CD4-positive, CD25-positive, alpha-beta regulatory T cell (primary cell): ENCODE measurements at regions not wholly inside any gene's neighbourhood (a gene's known extent, or its start where the extent isn't known, plus 50 kb on each side); places are given as distances from the start of the nearest gene placed in this dataset.
"Not testable (repeated sequence)": the region's sequence is repeated elsewhere in the genome, so short reads cannot be mapped to it uniquely, and the experiment has no call there.

Source experiments
- ATAC-seq, 2 donors: fragments of 150-1000 bp; cut with Tn5 transposase; one replicate each; pipeline ENCODE4 v1.10.0; 2021; ENCODE audit warnings: low read depth in 2 of 2, moderate number of reproducible peaks in 2 of 2, moderate library complexity in 1 of 2
- DNase-seq, 3 donors: peaks; one replicate each; pipeline versions ENCODE4 v3.0.0 to v3.0.0-alpha.2; 2012 to 2022; ENCODE audit warnings: mixed read lengths in 1 of 3
- H3K27ac ChIP-seq: one replicate; pipeline ENCODE4 v1.7.0; 2013; ENCODE audit warnings: mild to moderate bottlenecking, low read length; ENCODE audit not compliant: insufficient read depth, poor library complexity, severe bottlenecking
- H3K27me3 ChIP-seq: one replicate; pipeline ENCODE4 v1.7.0; 2013; ENCODE audit warnings: low read length; ENCODE audit not compliant: control insufficient read depth, insufficient read depth
- H3K36me3 ChIP-seq: one replicate; pipeline ENCODE4 v1.7.0; 2013; ENCODE audit warnings: mild to moderate bottlenecking, low read length, moderate library complexity; ENCODE audit not compliant: control insufficient read depth, insufficient read depth
- H3K4me1 ChIP-seq: 2 replicates; pipeline ENCODE4 v1.7.0; 2013; ENCODE audit warnings: mild to moderate bottlenecking, low read length; ENCODE audit not compliant: insufficient read depth, control insufficient read depth, poor library complexity, severe bottlenecking
- H3K4me3 ChIP-seq: one replicate; pipeline ENCODE4 v1.7.0; 2013; ENCODE audit warnings: low read depth, mild to moderate bottlenecking, low read length, moderate library complexity
- H3K9me3 ChIP-seq, 2 experiments: 1 replicate in 1 of 2; 2 replicates in 1 of 2; pipeline ENCODE4 v1.7.0; 2013; ENCODE audit warnings: low read length in 2 of 2, mild to moderate bottlenecking in 1 of 2, moderate library complexity in 1 of 2; ENCODE audit not compliant: control insufficient read depth in 2 of 2
- H3K27ac Mint-ChIP-seq, 3 donors: one replicate each; pipeline ENCODE4 v1.8.0; 2020 to 2022; ENCODE audit warnings: mild to moderate bottlenecking in 3 of 3, mixed read lengths in 3 of 3, moderate library complexity in 2 of 3
- H3K27me3 Mint-ChIP-seq: one replicate; pipeline ENCODE4 v1.8.0; 2022; ENCODE audit warnings: mild to moderate bottlenecking, mixed read lengths
- H3K36me3 Mint-ChIP-seq: one replicate; pipeline ENCODE4 v1.8.0; 2020; ENCODE audit warnings: mixed read lengths
- H3K4me1 Mint-ChIP-seq, 4 donors: one replicate each; pipeline ENCODE4 v1.8.0; 2020 to 2022; ENCODE audit warnings: mixed read lengths in 4 of 4, mild to moderate bottlenecking in 1 of 4
- H3K4me3 Mint-ChIP-seq, 4 donors: one replicate each; pipeline ENCODE4 v1.8.0; 2020 to 2022; ENCODE audit warnings: mild to moderate bottlenecking in 4 of 4, mixed read lengths in 4 of 4, moderate library complexity in 3 of 4
- H3K9me3 Mint-ChIP-seq, 7 donors: one replicate each; pipeline ENCODE4 v1.8.0; 2020 to 2022; ENCODE audit warnings: mixed read lengths in 7 of 7, mild to moderate bottlenecking in 3 of 7, moderate library complexity in 2 of 7

DNA sequence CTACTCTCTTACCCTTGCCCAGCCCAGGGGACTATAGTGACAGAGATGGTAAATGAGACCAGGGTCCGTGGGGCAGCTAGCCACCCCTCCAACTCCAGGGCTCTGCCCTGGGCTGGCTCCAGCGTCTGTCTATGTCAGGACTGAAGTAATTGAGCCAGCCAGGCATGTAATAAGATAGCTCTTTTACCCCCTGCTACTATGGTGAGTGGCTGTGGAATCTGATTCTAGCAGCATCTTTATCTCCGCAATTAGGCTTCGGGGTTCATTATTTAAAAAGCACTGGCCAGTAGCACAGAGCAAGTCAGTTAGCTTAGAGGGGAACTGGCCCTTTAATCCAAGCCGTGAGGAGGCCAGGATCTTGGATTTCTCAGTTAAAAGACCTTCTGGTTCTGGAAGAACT is 123.3 kb upstream of the RAI2 start:
- H3K4me1 Mint-ChIP-seq = peaks cover 0 to 31% (median 10%) of the 10 kb centered on the region in 4 donors
- no peaks in the 10 kb centered on the region for H3K36me3 Mint-ChIP-seq
- H3K9me3 Mint-ChIP-seq = peaks cover 0 to 4% (median 0%) of the 10 kb centered on the region in 7 donors
- no peak for DNase-seq
- no peaks in the 10 kb centered on the region for H3K4me1 ChIP-seq
- no peaks in the 10 kb centered on the region for H3K36me3 ChIP-seq
- no peaks in the 10 kb centered on the region for H3K27me3 Mint-ChIP-seq
- no peaks in the 10 kb centered on the region for H3K27me3 ChIP-seq
- H3K27ac ChIP-seq = no peak overlapping the region
- no peak for ATAC-seq
- H3K27ac Mint-ChIP-seq = peak overlapping the region in 1 of 3 donors; percentile 84
- H3K4me3 Mint-ChIP-seq = no peak overlapping the region
- no peak overlapping the region for H3K4me3 ChIP-seq
- no peaks in the 10 kb centered on the region for H3K9me3 ChIP-seq

DNA sequence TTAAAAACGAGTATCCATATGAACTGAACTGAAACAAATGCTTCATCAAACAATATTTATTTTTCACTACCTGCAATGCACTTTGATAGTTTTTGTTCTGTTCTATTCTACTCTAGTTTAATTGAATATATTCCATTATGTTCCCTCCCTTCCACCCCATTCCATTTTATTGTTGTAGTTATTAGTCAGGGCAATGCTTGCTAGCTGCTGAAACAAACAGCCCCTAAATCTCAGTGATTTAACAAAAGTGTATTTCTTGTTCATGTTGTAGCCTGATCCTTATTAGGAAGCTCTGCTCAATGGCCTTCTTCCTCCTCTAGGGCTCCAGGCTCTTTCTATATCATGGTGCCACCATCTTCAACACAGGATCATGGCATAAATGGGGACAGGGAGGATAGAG is 122.3 kb upstream of the RAI2 start:
- no peak overlapping the region for H3K27ac Mint-ChIP-seq
- H3K27me3 ChIP-seq = no peaks in the 10 kb centered on the region
- H3K9me3 ChIP-seq = no peaks in the 10 kb centered on the region
- H3K4me3 ChIP-seq = no peak overlapping the region
- H3K36me3 ChIP-seq = no peaks in the 10 kb centered on the region
- H3K4me1 ChIP-seq = no peaks in the 10 kb centered on the region
- DNase-seq (no peak), ATAC-seq (no peak)
- H3K4me3 Mint-ChIP-seq = no peak overlapping the region
- no peaks in the 10 kb centered on the region for H3K36me3 Mint-ChIP-seq
- peaks cover 0 to 4% (median 0%) of the 10 kb centered on the region in 7 donors for H3K9me3 Mint-ChIP-seq
- no peak overlapping the region for H3K27ac ChIP-seq
- H3K4me1 Mint-ChIP-seq = peaks cover 0 to 26% (median 9%) of the 10 kb centered on the region in 4 donors
- no peaks in the 10 kb centered on the region for H3K27me3 Mint-ChIP-seq

- peaks cover 0 to 4% (median 2%) of the 10 kb centered on the region in 4 donors for H3K4me1 Mint-ChIP-seq
- DNase-seq = no peak
- no peak for ATAC-seq
- H3K27me3 Mint-ChIP-seq = peaks cover 4% of the 10 kb centered on the region
- H3K9me3 Mint-ChIP-seq = peaks cover 0 to 1% (median 0%) of the 10 kb centered on the region in 7 donors
- no peak overlapping the region for H3K4me3 Mint-ChIP-seq
- Histone ChIP-seq H3K36me3 (no peaks in the 10 kb centered on the region), H3K9me3 (no peaks in the 10 kb centered on the region), H3K27ac (no peak overlapping the region), H3K4me1 (no peaks in the 10 kb centered on the region), H3K4me3 (no peak overlapping the region), H3K27me3 (no peaks in the 10 kb centered on the region)
- H3K36me3 Mint-ChIP-seq = no peaks in the 10 kb centered on the region
- peak overlapping the region in 1 of 3 donors; percentile 74 for H3K27ac Mint-ChIP-seq
Measured at GRCh38 chrX:17977696-17978095, 116.6 kb upstream of the RAI2 start.

GRCh38 chrX:17976955-17977354 is 115.9 kb upstream of the RAI2 start:
- Histone ChIP-seq H3K9me3 (no peaks in the 10 kb centered on the region), H3K36me3 (no peaks in the 10 kb centered on the region), H3K27me3 (no peaks in the 10 kb centered on the region), H3K27ac (no peak overlapping the region), H3K4me1 (no peaks in the 10 kb centered on the region), H3K4me3 (no peak overlapping the region)
- H3K4me3 Mint-ChIP-seq = no peak overlapping the region
- H3K4me1 Mint-ChIP-seq = peaks cover 0 to 4% (median 2%) of the 10 kb centered on the region in 4 donors
- DNase-seq (no peak), ATAC-seq (no peak)
- H3K9me3 Mint-ChIP-seq = peaks cover 0 to 1% (median 0%) of the 10 kb centered on the region in 7 donors
- H3K27ac Mint-ChIP-seq = no peak overlapping the region
- peaks cover 4% of the 10 kb centered on the region for H3K27me3 Mint-ChIP-seq
- no peaks in the 10 kb centered on the region for H3K36me3 Mint-ChIP-seq

- H3K9me3 ChIP-seq, H3K36me3 ChIP-seq, H3K4me1 Mint-ChIP-seq, DNase-seq, H3K4me3 ChIP-seq, H3K4me3 Mint-ChIP-seq, H3K4me1 ChIP-seq, H3K9me3 Mint-ChIP-seq, H3K27me3 Mint-ChIP-seq, H3K27me3 ChIP-seq, H3K27ac ChIP-seq, H3K36me3 Mint-ChIP-seq, ATAC-seq, H3K27ac Mint-ChIP-seq: not testable (repeated sequence)
Measured at GRCh38 chrX:17975349-17975748, 114.3 kb upstream of the RAI2 start.

- Histone ChIP-seq H3K36me3 (no peaks in the 10 kb centered on the region), H3K4me1 (no peaks in the 10 kb centered on the region), H3K9me3 (no peaks in the 10 kb centered on the region), H3K27ac (no peak overlapping the region), H3K27me3 (no peaks in the 10 kb centered on the region), H3K4me3 (no peak overlapping the region)
- Mint-ChIP-seq H3K36me3 (no peaks in the 10 kb centered on the region), H3K9me3 (no peaks in the 10 kb centered on the region), H3K4me1 (no peaks in the 10 kb centered on the region), H3K27ac (no peak overlapping the region), H3K27me3 (no peaks in the 10 kb centered on the region), H3K4me3 (no peak overlapping the region)
- ATAC-seq (no peak), DNase-seq (no peak)
Measured at GRCh38 chrX:17968367-17968766, 107.3 kb upstream of the RAI2 start.

DNA sequence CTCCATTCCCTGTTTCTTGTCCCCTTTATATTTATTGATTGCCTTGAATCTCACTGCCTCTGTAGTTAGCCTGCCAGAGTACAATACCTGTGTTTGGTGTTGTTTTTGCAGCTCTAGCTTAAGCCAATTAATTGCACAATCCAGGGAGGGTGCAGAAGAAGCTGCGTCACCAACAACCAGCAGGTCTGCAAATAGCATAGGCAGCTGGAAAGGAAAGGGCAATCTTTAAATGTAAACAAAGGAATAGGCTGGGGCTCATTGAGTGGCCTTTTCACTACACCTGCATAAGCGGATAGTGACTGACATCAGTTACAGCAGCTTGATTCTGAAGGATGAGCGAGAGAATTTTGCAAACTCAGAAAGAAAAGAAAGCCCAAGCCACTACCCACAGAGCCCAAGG is 106.8 kb upstream of the RAI2 start:
- Mint-ChIP-seq H3K4me3 (no peak overlapping the region), H3K27ac (no peak overlapping the region), H3K9me3 (no peaks in the 10 kb centered on the region), H3K4me1 (no peaks in the 10 kb centered on the region), H3K36me3 (no peaks in the 10 kb centered on the region), H3K27me3 (no peaks in the 10 kb centered on the region)
- Histone ChIP-seq H3K9me3 (no peaks in the 10 kb centered on the region), H3K4me1 (no peaks in the 10 kb centered on the region), H3K27me3 (no peaks in the 10 kb centered on the region), H3K36me3 (no peaks in the 10 kb centered on the region), H3K27ac (no peak overlapping the region), H3K4me3 (no peak overlapping the region)
- DNase-seq (no peak), ATAC-seq (no peak)

DNA sequence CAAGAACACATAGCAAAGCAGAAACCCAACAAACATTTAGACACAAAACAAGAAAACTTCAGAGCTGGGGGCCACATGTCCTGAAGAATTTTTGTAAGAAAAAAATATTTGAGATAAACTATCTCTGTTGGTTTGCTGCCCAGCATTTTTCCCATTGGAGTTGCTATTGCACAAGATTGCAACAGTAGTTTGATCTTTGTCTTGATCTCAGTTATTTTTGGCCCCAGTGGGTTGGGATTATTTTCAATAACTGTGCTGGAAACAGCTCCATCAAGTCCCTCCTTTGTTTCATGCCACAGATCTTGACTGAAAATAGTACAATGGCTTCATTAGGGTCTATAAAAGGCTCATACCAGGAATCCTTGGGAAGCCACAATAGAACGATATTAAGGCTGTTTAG is 103.8 kb upstream of the RAI2 start:
- Histone ChIP-seq H3K27ac (no peak overlapping the region), H3K27me3 (no peaks in the 10 kb centered on the region), H3K9me3 (no peaks in the 10 kb centered on the region), H3K4me3 (no peak overlapping the region), H3K36me3 (no peaks in the 10 kb centered on the region), H3K4me1 (no peaks in the 10 kb centered on the region)
- ATAC-seq = no peak
- Mint-ChIP-seq H3K9me3 (peaks cover 0 to 1% (median 0%) of the 10 kb centered on the region in 7 donors), H3K27me3 (no peaks in the 10 kb centered on the region), H3K4me1 (no peaks in the 10 kb centered on the region), H3K36me3 (no peaks in the 10 kb centered on the region), H3K27ac (no peak overlapping the region), H3K4me3 (no peak overlapping the region)
- no peak for DNase-seq
